Renal cortex interstitium (tissue), 11 donors: ENCODE measurements at regions not wholly inside any gene's neighbourhood (a gene's known extent, or its start where the extent isn't known, plus 50 kb on each side); places are given as distances from the start of the nearest gene placed in this dataset.
"Not testable (repeated sequence)": the region's sequence is repeated elsewhere in the genome, so short reads cannot be mapped to it uniquely, and the experiment has no call there.

Experiments used
- DNase-seq, 11 donors: peaks; one replicate each; pipeline ENCODE4 v3.0.0-alpha.2; 2013; ENCODE audit warnings: low read depth in 9 of 11, low spot score in 4 of 11; ENCODE audit errors: extremely low read depth in 1 of 11

DNA sequence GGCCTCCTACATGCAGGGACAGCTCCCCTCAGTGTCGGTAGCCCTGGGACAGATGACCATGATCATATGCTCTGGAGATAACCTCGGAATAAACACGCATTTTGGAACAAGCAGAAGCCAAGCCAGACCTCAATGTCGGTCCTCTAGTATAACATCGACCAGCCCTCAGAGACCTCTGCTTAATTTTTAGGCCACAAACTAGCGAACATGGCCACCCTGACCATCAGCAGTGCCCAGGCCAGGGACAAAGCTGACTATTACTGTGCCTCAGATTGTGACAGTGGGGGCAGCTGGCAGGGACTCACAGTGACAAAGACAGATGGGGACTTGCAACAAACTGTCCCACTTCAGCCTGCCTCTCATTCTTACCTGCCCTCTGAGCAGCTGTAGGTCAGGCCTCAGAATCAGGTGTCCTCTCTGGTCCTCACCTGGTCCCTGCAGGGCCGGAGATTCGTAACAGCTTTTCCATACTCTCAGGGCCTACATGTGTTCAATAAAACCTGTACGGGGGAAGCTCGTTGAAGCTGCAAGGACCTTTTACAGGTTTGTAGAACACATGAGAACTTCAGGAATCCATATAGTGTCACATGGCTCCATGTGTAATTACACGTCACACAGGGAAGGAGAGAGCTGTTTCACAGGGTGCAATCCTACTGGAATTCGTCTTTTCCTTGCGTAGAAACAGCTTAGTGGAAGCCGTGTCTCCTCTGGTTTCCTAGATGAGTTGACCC lies 72.8 kb upstream of the IGLL5 start:
- no peak for DNase-seq

DNA sequence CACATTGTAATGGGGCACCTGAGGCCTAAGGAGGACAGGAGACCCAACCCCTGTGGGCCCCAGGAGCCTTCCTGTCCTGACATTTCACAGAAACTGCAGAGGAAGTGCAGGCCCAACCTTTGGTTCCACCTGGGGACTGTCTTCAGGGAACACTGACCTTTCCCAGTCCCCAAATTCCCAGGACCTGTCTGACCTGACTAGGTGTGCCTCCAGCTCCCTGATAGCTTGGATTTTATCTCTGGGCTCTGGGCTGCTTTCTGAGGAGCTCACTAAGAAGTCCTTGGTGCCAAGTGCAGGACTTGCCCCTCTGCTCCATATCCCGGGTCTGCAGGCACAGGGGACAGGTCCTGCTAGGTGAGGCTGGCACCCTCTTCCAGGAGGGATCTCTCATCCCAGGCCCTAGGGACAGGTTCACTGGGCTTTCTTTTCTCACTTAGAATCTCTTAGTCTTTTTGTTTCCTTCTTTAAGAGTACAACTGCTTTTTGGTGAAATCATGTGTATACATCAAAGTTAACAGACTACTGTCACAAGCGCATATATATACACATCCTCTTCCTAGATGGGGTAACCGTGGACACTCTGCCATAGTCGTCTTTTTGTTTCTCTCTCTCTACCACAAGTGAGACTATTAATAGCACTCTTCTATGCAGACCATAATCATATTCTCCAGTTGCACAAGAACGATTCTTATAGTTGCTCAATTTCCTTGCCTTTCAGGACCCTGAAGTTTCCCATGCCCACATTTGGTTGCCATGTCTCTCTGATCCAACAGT lies 72.0 kb upstream of the IGLL5 start:
- DNase-seq, result no peak

DNA sequence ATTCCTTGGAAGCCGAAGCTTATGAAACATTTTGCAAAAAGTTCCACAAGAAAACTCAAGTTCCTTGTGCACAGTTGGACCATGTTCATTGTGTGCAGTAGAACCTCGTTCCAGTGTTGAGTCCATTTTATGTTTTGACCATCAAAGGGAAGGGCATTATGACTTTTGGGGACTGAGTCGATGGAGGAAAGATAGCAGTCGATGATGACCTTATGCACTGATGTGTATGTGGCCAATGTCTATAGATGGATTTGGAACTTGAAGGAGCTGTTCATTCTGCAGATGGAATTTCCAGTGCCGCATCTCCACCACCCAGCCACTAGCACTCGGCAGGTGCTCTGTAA lies 71.5 kb upstream of the IGLL5 start:
- no peak for DNase-seq

DNA sequence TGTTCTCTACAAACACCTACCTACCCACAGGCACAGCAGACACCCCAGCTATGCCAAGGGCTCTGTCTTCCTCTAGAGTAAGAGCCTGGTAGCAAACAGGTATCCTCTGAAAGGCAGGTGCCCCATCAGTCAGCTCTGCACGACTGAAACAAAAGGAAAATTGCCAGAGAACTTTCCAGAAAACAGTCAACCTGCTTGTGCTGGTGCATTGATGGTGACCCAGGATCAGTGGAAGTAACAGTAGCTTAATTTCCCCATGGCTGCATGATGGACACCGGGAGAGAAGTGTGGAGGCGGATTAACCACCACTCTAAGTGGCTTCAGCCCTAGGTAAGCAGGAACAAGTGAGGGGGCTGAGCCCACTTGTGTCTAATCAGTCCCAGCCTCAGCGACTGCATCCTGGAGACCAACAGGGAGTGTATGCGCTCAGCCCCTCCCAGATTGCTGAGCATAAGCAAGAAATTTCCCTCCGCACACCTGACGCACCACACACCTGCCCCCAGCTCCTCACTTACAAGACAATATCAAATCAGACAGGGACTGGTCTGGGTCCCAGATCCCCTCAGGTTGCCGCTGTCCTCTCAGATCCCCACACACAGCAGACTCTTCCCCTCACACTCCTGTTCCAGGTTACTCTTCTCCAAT lies 70.7 kb upstream of the IGLL5 start:
- DNase-seq, result no peak

DNA sequence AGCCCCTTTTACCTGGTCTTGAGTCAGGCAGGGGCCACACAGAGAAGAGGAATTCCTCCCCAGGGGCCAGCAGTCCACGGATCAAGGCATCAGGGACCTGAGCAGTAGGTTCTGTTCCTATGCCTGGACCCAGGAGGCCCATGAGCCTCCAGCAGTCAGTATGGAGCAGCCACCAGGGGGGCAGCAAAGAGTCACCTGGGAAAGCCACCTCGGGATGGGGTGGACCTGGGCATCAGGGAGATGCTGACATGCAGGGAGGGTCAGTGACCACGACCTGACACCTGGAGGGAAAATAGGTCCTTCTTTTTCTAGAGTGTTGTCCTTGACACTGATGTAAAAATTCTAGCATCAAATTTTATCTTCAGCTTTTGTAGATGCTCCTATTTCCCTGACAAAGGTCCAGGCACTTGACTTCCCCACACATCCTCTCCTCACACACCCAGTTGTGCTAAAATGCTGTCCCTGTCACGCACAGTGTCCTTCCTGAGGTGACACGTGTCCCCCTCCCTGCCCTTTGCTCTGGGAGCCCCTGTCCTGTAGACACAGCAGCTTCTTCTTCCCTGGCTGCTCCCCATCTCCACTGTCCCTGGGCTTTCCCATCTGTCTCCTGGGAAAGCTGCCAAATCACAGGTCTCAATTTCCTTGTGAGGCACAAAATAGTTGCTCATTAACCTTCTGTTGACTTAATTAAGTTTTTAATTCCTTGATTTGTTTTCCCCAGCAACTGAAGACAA lies 70.0 kb upstream of the IGLL5 start:
- DNase-seq, result no peak

DNA sequence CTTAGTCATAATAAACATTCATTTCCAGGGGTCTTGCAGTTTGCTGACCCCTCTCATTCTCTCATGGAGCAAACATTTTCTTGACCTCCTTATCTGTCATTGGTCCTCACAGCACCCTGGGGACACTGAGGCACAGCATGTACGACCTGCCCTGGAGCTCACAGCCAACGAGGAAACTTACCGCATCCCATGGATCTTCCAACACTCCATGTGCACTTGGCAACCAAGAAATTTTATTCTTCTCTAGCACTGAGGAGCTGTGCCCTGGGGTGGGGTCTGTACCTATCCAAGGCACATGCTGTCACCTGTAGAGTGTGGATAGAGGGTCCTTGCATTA lies 69.4 kb upstream of the IGLL5 start:
- DNase-seq, result no peak

DNA sequence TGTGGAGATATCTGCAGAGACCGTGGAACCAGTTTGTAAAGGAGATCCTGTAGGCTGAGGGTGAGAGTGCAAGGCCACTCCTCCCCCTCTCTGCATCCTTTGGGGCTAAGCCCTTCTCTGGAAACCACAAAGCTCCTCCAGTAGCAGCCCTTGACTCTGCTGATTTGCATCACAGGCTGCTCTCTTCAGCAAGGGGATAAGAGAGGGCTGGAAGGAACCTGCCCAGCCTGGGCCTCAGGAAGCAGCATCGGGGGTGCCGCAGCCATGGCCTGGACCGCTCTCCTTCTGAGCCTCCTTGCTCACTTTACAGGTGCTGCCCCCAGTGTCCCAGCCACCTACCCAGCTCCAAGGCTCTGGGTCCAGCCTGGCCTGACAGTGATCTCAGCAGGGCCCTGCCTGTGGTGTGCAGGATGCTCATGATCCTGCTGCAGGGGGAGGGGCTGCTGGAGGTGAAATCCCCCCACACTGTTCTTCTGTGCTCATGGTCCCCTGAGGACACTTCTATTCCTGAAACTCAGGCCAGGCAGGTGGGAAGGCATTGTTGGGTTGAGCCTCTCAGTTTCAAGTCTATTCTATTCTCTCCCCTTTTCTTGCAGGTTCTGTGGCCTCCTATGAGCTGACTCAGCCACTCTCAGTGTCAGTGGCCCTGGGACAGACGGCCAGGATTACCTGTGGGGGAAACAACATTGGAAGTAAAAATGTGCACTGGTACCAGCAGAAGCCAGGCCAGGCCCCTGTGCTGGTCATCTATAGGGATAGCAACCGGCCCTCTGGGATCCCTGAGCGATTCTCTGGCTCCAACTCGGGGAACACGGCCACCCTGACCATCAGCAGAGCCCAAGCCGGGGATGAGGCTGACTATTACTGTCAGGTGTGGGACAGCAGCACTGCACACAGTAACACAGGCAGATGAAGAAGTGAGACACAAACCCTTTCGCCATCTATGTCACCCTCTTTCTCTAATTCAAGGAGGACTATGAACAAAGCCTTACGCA lies 68.5 kb upstream of the IGLL5 start:
- no peak for DNase-seq

DNA sequence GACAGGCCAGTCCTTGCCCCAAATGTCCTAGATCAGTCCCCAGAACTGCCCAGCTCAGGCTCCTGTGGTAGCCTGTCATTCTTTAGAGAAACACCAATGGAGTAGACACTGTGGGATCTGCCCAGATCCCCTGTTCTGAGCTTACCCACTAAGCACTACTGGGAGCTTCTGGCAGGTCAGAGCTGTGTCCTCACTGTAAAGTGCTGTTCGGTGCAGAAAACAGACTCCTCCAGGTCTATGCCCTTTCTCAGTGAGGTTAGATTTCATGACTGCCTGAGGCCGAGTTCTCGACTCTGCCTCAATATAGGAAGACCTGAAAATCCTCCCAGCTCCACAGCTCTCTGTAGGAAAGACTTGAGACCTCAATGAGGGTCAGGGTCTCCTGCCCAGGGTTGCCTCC lies 67.5 kb upstream of the IGLL5 start:
- no peak for DNase-seq

DNA sequence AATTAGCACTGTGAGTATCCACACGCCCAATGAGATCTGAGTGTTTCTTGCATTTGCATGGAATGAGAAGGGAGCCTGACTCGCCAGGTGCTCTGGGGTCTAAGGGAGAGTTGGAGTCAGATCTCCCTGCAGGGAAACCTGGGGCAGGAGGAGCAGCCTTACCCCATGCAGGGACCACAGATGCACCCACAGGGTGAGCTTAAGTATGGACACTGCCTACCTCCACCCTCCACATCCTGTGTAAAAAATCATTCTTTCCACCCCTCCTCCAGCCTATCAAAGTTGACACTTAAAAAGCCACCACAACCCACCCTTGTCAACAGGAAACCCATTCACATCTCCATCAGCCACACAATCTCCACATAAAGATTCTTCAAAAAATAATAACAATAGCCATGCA lies 67.0 kb upstream of the IGLL5 start:
- no peak for DNase-seq

DNA sequence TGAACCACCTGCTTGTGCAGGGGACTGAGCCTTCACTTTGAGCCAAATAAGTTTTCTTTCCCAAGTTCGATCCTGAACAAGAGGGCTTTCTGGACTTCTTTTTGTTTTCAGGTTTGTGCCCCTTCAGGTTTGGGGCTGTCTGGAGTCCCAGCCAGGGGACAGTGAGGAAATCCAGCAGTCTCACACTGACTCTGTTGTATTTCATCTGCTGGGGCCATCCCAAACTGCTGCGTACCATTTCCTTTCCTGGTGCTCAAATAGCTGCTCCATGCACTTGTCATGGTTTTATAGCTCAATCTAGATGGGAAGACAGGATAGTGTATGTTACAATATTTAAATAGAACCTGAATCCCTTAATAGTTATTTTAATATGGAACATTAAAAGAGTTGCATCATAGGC lies 66.3 kb upstream of the IGLL5 start:
- DNase-seq, result no peak

DNA sequence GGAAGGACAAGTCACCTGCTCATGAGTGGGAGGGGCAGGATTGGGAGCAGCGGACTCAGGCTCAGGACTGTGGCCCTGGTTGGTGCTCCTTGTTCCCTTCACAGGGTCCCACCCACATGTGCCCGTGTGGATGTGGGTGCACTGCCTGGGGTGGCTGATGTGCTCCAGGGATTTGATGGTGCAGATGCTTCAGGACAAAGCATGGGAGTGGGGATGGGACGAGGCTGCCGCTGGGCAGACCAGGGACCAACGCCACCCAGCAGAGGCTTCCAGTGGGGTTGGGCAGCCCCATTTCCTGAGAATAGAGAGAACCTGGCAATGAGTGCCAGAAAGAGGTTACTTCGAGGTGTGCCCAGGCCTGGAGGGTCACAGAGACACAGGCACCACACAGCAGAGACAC lies 65.5 kb upstream of the IGLL5 start:
- no peak for DNase-seq

DNA sequence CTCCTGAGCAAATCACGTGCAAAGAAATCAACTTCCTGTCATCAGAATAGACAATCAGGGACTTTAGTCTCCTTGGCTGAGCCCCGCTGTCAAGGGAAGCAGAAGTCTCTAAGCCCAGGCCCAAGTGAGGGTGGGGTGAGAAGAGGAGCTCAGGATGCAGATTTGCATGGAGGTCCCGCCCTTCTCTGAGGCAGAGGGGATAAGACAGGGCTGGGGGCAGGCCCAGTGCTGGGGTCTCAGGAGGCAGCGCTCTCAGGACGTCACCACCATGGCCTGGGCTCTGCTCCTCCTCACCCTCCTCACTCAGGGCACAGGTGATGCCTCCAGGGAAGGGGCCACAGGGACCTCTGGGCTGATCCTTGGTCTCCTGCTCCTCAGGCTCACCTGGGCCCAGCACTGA lies 65.1 kb upstream of the IGLL5 start:
- DNase-seq, result not testable (repeated sequence)

DNA sequence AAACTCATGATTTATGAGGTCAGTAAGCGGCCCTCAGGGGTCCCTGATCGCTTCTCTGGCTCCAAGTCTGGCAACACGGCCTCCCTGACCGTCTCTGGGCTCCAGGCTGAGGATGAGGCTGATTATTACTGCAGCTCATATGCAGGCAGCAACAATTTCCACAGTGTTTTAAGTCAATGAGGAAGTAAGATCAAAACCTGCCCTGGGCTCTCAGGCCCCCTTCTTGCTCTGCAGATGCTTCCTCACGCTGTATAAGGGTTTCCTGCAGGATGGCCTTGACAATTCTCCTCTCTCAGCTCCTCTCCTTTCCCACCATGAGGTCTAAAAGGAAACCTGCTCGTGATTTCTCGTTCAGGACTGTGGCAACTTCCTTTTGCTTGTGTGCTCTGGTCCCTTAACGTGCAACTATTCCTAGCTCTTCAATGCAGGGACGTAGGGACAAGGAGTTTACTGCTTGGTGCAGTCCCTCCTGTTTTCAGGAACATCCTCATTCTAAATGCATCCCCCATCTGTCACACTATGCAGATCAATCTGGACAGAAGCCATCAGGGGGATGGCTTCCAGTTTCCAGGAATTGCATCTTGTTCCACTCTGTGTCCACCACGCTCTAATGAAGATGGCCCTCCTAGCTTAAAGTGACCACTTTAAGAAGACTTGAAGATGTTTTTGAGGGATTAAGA lies 64.3 kb upstream of the IGLL5 start:
- no peak for DNase-seq

DNA sequence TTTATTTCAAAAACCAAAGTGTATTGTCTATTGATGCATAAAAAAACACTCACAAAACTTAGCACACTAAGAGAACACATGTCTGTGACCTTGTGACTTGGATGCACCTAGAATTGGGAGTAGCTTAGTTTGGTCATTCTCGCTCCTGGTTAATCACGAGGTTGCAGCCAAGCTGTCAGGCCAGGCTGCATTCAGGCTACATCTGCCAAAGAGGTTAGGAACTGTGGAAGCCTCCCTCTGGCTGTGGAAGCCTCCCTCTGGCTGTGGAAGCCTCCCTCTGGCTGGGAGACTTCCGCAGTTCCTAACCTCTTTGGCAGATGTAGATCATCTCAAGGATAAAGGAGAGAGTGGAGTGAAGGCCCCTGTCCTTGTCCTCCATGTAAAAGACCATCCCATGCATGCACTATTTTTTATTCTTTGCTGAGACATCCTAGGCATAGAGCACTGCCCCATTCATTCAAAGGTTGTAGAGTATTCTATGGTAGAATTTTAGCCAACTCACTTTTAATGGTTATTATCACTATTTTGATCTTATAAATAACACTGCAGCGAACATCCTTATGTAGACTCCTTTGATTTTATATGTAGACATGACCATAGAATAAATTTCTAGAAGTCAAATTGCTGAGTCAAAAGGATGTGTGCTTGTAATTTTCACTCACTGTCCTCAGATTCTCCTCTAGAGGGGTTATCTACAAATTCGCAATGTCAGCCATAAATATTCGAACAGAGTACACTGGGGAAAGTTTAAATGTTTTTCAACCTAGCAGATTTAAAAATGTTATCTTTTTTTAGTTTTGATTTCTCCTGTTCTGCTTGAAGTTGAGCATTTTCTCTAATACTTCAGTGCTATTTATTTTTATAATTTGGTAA lies 63.0 kb upstream of the IGLL5 start:
- DNase-seq, result no peak

DNA sequence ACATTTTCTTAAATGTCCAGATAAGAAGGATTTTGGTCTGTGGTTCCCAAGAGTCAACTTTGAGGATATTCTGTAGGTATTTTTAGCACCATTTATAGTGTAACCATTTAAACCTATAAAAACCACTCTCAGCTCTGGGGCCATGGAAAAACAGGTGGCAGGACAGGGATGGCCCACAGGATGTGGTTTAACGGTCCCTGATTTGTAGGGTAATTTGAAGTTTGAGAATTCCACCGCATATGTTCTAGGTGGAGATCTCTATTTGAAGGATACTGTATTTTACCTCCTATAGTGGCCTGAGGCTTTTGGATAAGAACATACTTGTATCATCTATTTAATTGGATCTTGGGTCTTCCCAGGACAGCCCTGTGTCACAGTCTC lies 62.4 kb upstream of the IGLL5 start:
- no peak for DNase-seq

DNA sequence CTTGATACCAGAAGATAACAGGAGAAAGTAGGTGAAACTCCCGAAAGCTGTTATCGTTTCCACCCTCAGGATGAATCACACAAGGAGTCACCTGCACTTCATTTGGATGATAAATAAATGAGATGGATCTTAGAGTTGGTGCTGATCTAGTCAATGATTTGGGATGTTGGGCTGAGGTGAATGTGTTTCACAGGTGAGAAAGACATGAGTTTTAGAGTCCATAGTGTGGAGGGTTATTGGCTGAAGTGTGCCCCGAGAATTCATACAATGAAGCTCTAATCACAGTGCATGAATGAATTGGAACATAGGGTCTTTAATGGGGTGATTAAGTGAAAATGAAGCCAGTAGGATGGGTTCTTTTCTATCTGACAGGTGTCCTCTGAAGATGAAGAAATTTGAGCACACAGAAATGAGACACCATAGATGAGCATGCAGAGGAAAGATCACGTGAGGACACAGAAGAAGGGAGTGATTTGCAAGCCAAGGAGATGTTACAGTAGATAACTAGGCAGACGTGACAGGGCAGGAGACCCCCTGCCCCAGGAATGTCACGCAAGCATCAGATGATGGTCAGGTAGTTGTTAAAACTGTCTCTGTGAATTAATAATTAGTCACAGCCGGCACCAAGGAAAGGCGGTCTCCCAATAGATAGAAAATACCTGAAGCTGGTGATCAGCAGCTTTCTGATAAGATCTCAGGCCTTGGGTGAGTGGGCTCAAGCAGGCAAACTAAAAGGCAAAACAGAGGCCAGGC lies 60.3 kb upstream of the IGLL5 start:
- no peak for DNase-seq

DNA sequence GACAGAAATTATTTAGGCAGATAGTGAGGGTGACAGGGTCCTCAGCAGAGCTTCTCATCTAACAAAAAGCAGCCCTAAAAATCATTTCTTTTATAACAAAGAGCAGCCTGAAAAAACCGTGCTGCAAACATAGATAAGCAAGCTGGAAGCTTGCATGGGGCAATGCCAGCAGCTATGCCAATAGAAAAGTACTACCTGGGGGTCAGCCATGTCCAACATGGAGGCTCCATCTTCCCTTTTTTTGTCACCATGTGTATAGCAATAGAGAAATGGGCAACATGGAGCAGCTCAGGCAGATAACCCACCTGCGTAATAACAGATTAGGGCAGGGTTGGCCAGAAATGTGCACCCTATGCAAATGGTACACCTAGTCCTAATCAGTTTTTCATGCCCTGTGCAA lies 57.4 kb upstream of the IGLL5 start:
- no peak for DNase-seq
